Astrocyte (in vitro differentiated cells and primary cell): ENCODE measurements at regions not wholly inside any gene's neighbourhood (a gene's known extent, or its start where the extent isn't known, plus 50 kb on each side); places are given as distances from the start of the nearest gene placed in this dataset.

ENCODE experiments used
- DNase-seq: peaks from one replicate; pipeline ENCODE4 v3.0.0-alpha.2; 2010; ENCODE audit warnings: low read depth
- FAIRE-seq: peaks from 2 replicates; lab custom pipeline; 2011; peaks lifted over from hg19 to GRCh38; lab: Jason Lieb, UNC
- H2AFZ ChIP-seq: 2 replicates; pipeline ENCODE4 v1.6.0; 2012; ENCODE audit warnings: low read depth, low read length, inconsistent platforms
- H3K27ac ChIP-seq: 2 replicates; pipeline ENCODE4 v1.5.1; 2011; ENCODE audit warnings: low read depth, low read length, inconsistent platforms
- H3K27me3 ChIP-seq: 2 replicates; pipeline ENCODE4 v1.6.0; 2011; ENCODE audit warnings: low read length, inconsistent platforms; ENCODE audit not compliant: insufficient read depth
- H3K36me3 ChIP-seq: 2 replicates; pipeline ENCODE4 v1.5.1; 2011; ENCODE audit warnings: low read length, inconsistent platforms; ENCODE audit not compliant: insufficient read depth
- H3K4me1 ChIP-seq: 2 replicates; pipeline ENCODE4 v1.5.1; 2011; ENCODE audit warnings: low read length, inconsistent platforms; ENCODE audit not compliant: insufficient read depth
- H3K4me2 ChIP-seq: 2 replicates; pipeline ENCODE4 v1.6.0; 2012; ENCODE audit warnings: low read length, inconsistent platforms
- H3K4me3 ChIP-seq: 2 replicates; pipeline ENCODE4 v1.5.1; 2011; ENCODE audit warnings: low read depth, mild to moderate bottlenecking, low read length, inconsistent platforms; ENCODE audit not compliant: insufficient read depth
- H3K79me2 ChIP-seq: 2 replicates; pipeline ENCODE4 v1.6.0; 2012; ENCODE audit warnings: mild to moderate bottlenecking, low read length, inconsistent platforms; ENCODE audit not compliant: insufficient read depth
- H3K9ac ChIP-seq: 2 replicates; pipeline ENCODE4 v1.6.0; 2012; ENCODE audit warnings: mild to moderate bottlenecking, low read length, inconsistent platforms
- H3K9me3 ChIP-seq: 2 replicates; pipeline ENCODE4 v1.5.1; 2012; ENCODE audit warnings: low read depth, mild to moderate bottlenecking, low read length, inconsistent platforms; ENCODE audit not compliant: insufficient read depth
- H4K20me1 ChIP-seq: 2 replicates; pipeline ENCODE4 v1.6.0; 2012; ENCODE audit warnings: low read length, inconsistent platforms; ENCODE audit not compliant: insufficient read depth
- H3K27ac Mint-ChIP-seq: one replicate; pipeline ENCODE4 v1.8.0; 2021; ENCODE audit warnings: mild to moderate bottlenecking, mixed read lengths; ENCODE audit not compliant: unreplicated experiment
- H3K27me3 Mint-ChIP-seq: one replicate; pipeline ENCODE4 v1.8.0; 2021; ENCODE audit warnings: low read depth, mixed read lengths; ENCODE audit not compliant: unreplicated experiment
- H3K36me3 Mint-ChIP-seq: one replicate; pipeline ENCODE4 v1.8.0; 2021; ENCODE audit warnings: low read depth, mixed read lengths; ENCODE audit not compliant: unreplicated experiment
- H3K4me1 Mint-ChIP-seq: one replicate; pipeline ENCODE4 v1.8.0; 2021; ENCODE audit warnings: low read depth, mixed read lengths; ENCODE audit not compliant: unreplicated experiment
- H3K4me3 Mint-ChIP-seq: one replicate; pipeline ENCODE4 v1.8.0; 2021; ENCODE audit warnings: mild to moderate bottlenecking, moderate library complexity, mixed read lengths; ENCODE audit not compliant: unreplicated experiment
- H3K9me3 Mint-ChIP-seq: one replicate; pipeline ENCODE4 v1.8.0; 2021; ENCODE audit warnings: mild to moderate bottlenecking, mixed read lengths; ENCODE audit not compliant: unreplicated experiment
- CTCF ChIP-seq: IDR thresholded peaks from 2 replicates; pipeline ENCODE4 v1.5.1; 2011; ENCODE audit warnings: low read depth, mild to moderate bottlenecking, inconsistent platforms, low read length, moderate library complexity; ENCODE audit not compliant: insufficient read depth
- EZH2 ChIP-seq: IDR thresholded peaks from 2 replicates; pipeline ENCODE4 v1.6.1; 2012; ENCODE audit warnings: mild to moderate bottlenecking, low read length, inconsistent platforms; ENCODE audit not compliant: insufficient read depth

GRCh38 chr18:28407681-28408080 lies 230.8 kb upstream of the CDH2 start:
- no peaks in the 10 kb centered on the region for H4K20me1 ChIP-seq
- Mint-ChIP-seq H3K27ac (no peak overlapping the region), H3K27me3 (no peaks in the 10 kb centered on the region), H3K36me3 (no peaks in the 10 kb centered on the region), H3K9me3 (no peaks in the 10 kb centered on the region), H3K4me1 (peaks cover 17% of the 10 kb centered on the region), H3K4me3 (no peak overlapping the region)
- peak; percentile 79 for DNase-seq
- FAIRE-seq = no peak
- TF ChIP-seq EZH2 = no peak
- no peak for TF ChIP-seq CTCF
- no peak overlapping the region for H2AFZ ChIP-seq
- H3K9me3 ChIP-seq = no peaks in the 10 kb centered on the region
- H3K27me3 ChIP-seq = no peaks in the 10 kb centered on the region
- H3K4me1 ChIP-seq = no peaks in the 10 kb centered on the region
- H3K4me3 ChIP-seq = no peak overlapping the region
- no peaks in the 10 kb centered on the region for H3K79me2 ChIP-seq
- no peak overlapping the region for H3K27ac ChIP-seq
- no peak overlapping the region for H3K9ac ChIP-seq
- H3K4me2 ChIP-seq = no peak overlapping the region
- H3K36me3 ChIP-seq = no peaks in the 10 kb centered on the region

GRCh38 chr18:28406533-28406932 lies 229.6 kb upstream of the CDH2 start:
- no peak for FAIRE-seq
- no peaks in the 10 kb centered on the region for H3K27me3 Mint-ChIP-seq
- peaks cover 9% of the 10 kb centered on the region for H3K4me1 Mint-ChIP-seq
- H3K9me3 ChIP-seq = no peaks in the 10 kb centered on the region
- TF ChIP-seq EZH2 = no peak
- H3K4me2 ChIP-seq = no peak overlapping the region
- H3K36me3 Mint-ChIP-seq = no peaks in the 10 kb centered on the region
- H3K9me3 Mint-ChIP-seq = no peaks in the 10 kb centered on the region
- no peak overlapping the region for H3K4me3 ChIP-seq
- no peak overlapping the region for H3K27ac ChIP-seq
- no peaks in the 10 kb centered on the region for H3K36me3 ChIP-seq
- no peak overlapping the region for H3K4me3 Mint-ChIP-seq
- H3K4me1 ChIP-seq = no peaks in the 10 kb centered on the region
- no peak overlapping the region for H2AFZ ChIP-seq
- no peak overlapping the region for H3K27ac Mint-ChIP-seq
- no peaks in the 10 kb centered on the region for H3K79me2 ChIP-seq
- no peak for DNase-seq
- H3K9ac ChIP-seq = no peak overlapping the region
- no peaks in the 10 kb centered on the region for H4K20me1 ChIP-seq
- no peaks in the 10 kb centered on the region for H3K27me3 ChIP-seq

GRCh38 chr18:28404694-28405093 lies 227.8 kb upstream of the CDH2 start:
- Mint-ChIP-seq H3K36me3 (no peaks in the 10 kb centered on the region), H3K4me3 (no peak overlapping the region), H3K27me3 (no peaks in the 10 kb centered on the region), H3K4me1 (peaks cover 2% of the 10 kb centered on the region), H3K27ac (no peak overlapping the region), H3K9me3 (no peaks in the 10 kb centered on the region)
- Histone ChIP-seq H3K9me3 (no peaks in the 10 kb centered on the region), H3K4me2 (no peak overlapping the region), H3K79me2 (no peaks in the 10 kb centered on the region), H3K36me3 (no peaks in the 10 kb centered on the region), H3K4me1 (no peaks in the 10 kb centered on the region), H2AFZ (no peak overlapping the region), H4K20me1 (no peaks in the 10 kb centered on the region), H3K4me3 (no peak overlapping the region), H3K27me3 (no peaks in the 10 kb centered on the region), H3K9ac (no peak overlapping the region), H3K27ac (no peak overlapping the region)
- no peak for FAIRE-seq
- no peak for TF ChIP-seq CTCF
- TF ChIP-seq EZH2 = no peak
- no peak for DNase-seq
